ENCODE measurements at regions not wholly inside any gene's neighbourhood (a gene's known extent, or its start where the extent isn't known, plus 50 kb on each side); places are given as distances from the start of the nearest gene placed in this dataset.

- DNase-seq (ENCODE audit: low read depth), result no peak
- H3K4me3 ChIP-seq (ENCODE audit: low read length), result no peak overlapping the region
- TF ChIP-seq CTCF (conservative IDR thresholded peaks at IDR 0.05; ENCODE audit: low read depth, low read length), result no peak
Measured at GRCh38 chr6:87949194-87949593, 98.4 kb upstream of the SPACA1 start.

- no peak for DNase-seq (ENCODE audit: low read depth)
- TF ChIP-seq CTCF (conservative IDR thresholded peaks at IDR 0.05; ENCODE audit: low read depth, low read length), result no peak
- no peak overlapping the region for H3K4me3 ChIP-seq (ENCODE audit: low read length)
Measured at GRCh38 chr6:87946669-87947068, 101.0 kb upstream of the SPACA1 start.

GRCh38 chr6:87945966-87946365 lies 101.7 kb upstream of the SPACA1 start:
- no peak overlapping the region for H3K4me3 ChIP-seq (ENCODE audit: low read length)
- no peak for DNase-seq (ENCODE audit: low read depth)
- no peak for TF ChIP-seq CTCF (conservative IDR thresholded peaks at IDR 0.05; ENCODE audit: low read depth, low read length)

GRCh38 chr6:87945181-87945580 lies 102.5 kb upstream of the SPACA1 start:
- DNase-seq (ENCODE audit: low read depth), result no peak
- no peak for TF ChIP-seq CTCF (conservative IDR thresholded peaks at IDR 0.05; ENCODE audit: low read depth, low read length)
- no peak overlapping the region for H3K4me3 ChIP-seq (ENCODE audit: low read length)

- peak; percentile 54 for DNase-seq (ENCODE audit: low read depth)
Measured at GRCh38 chr6:87944541-87944954, 103.1 kb upstream of the SPACA1 start.

GRCh38 chr6:87943191-87943590 lies 104.5 kb upstream of the SPACA1 start:
- no peak for DNase-seq (ENCODE audit: low read depth)
- no peak overlapping the region for H3K4me3 ChIP-seq (ENCODE audit: low read length)
- no peak for TF ChIP-seq CTCF (conservative IDR thresholded peaks at IDR 0.05; ENCODE audit: low read depth, low read length)

More at GRCh38 chr6:87944541-87944954, 103.1 kb upstream of the SPACA1 start:
- no peak overlapping the region for H3K4me3 ChIP-seq (ENCODE audit: low read length)
- TF ChIP-seq CTCF (conservative IDR thresholded peaks at IDR 0.05; ENCODE audit: low read depth, low read length), result peak; percentile 52

- no peak overlapping the region for H3K4me3 ChIP-seq (ENCODE audit: low read length)
- no peak for DNase-seq (ENCODE audit: low read depth)
- no peak for TF ChIP-seq CTCF (conservative IDR thresholded peaks at IDR 0.05; ENCODE audit: low read depth, low read length)
Measured at GRCh38 chr6:87941556-87942358, 105.9 kb upstream of the SPACA1 start.
